Neural progenitor cell (in vitro differentiated cells): ENCODE measurements at regions not wholly inside any gene's neighbourhood (a gene's known extent, or its start where the extent isn't known, plus 50 kb on each side); places are given as distances from the start of the nearest gene placed in this dataset.

ENCODE experiments used
- DNase-seq: peaks from one replicate; pipeline ENCODE4 v3.0.0-alpha.2; 2016; ENCODE audit warnings: low spot score
- H2AFZ ChIP-seq: fragments of 200-600 bp; sonication (generic); replicated peaks from 2 replicates; pipeline ENCODE4 v1.6.1; 2016; ENCODE audit warnings: antibody characterized with exemption
- H3F3A ChIP-seq: fragments of 200-600 bp; sonication (generic); 2 replicates; pipeline ENCODE4 v1.6.1; 2016; ENCODE audit warnings: antibody characterized with exemption, low read depth
- H3K27ac ChIP-seq: fragments of 200-600 bp; sonication (generic); 2 replicates; pipeline ENCODE4 v1.5.1; 2016; ENCODE audit warnings: mild to moderate bottlenecking
- H3K27me3 ChIP-seq: fragments of 200-600 bp; sonication (generic); 2 replicates; pipeline ENCODE4 v1.6.1; 2016; ENCODE audit warnings: mild to moderate bottlenecking, moderate library complexity
- H3K36me3 ChIP-seq: fragments of 200-600 bp; sonication (generic); 2 replicates; pipeline ENCODE4 v1.5.1; 2016
- H3K4me1 ChIP-seq: fragments of 200-600 bp; sonication (generic); 2 replicates; pipeline ENCODE4 v1.6.1; 2016; ENCODE audit warnings: mixed run types
- H3K4me2 ChIP-seq: fragments of 200-600 bp; sonication (generic); 2 replicates; pipeline ENCODE4 v1.6.1; 2016
- H3K4me3 ChIP-seq: fragments of 200-600 bp; sonication (generic); 2 replicates; pipeline ENCODE4 v1.5.1; 2016
- H3K79me2 ChIP-seq: fragments of 200-600 bp; sonication (generic); 2 replicates; pipeline ENCODE4 v1.6.1; 2016; ENCODE audit warnings: low read depth
- H3K9ac ChIP-seq: fragments of 200-600 bp; sonication (generic); 2 replicates; pipeline ENCODE4 v1.6.1; 2016
- H3K9me3 ChIP-seq: fragments of 200-600 bp; sonication (generic); 2 replicates; pipeline ENCODE4 v1.5.1; 2016; ENCODE audit warnings: low read depth
- H4K20me1 ChIP-seq: fragments of 200-600 bp; sonication (generic); 2 replicates; pipeline ENCODE4 v1.6.1; 2016; ENCODE audit warnings: low read depth
- H3K27ac Mint-ChIP-seq: 3 replicates; pipeline ENCODE4 v1.8.0; 2021; ENCODE audit warnings: mixed read lengths
- H3K27me3 Mint-ChIP-seq: 2 replicates; pipeline ENCODE4 v1.8.0; 2022; ENCODE audit warnings: low read depth, mild to moderate bottlenecking, inconsistent platforms, moderate library complexity, mixed read lengths; ENCODE audit not compliant: insufficient read depth
- H3K36me3 Mint-ChIP-seq: 3 replicates; pipeline ENCODE4 v1.8.0; 2021; ENCODE audit warnings: mixed read lengths
- H3K4me1 Mint-ChIP-seq: 3 replicates; pipeline ENCODE4 v1.8.0; 2021; ENCODE audit warnings: mixed read lengths
- H3K4me3 Mint-ChIP-seq: 3 replicates; pipeline ENCODE4 v1.8.0; 2021; ENCODE audit warnings: mild to moderate bottlenecking, moderate library complexity, mixed read lengths
- H3K9me3 Mint-ChIP-seq: 3 replicates; pipeline ENCODE4 v1.8.0; 2020; ENCODE audit warnings: mixed read lengths
- EZH2 ChIP-seq: fragments of 200-600 bp; sonication (generic); IDR thresholded peaks from 2 replicates; pipeline ENCODE4 v1.6.1; 2017; ENCODE audit warnings: antibody characterized with exemption, mild to moderate bottlenecking, moderate library complexity
- EZH2phosphoT487 ChIP-seq: fragments of 200-600 bp; sonication (generic); IDR thresholded peaks from 2 replicates; pipeline ENCODE4 v1.6.1; 2017; ENCODE audit warnings: antibody characterized with exemption
- TF ChIP-seq, protein P1 (sequence below): fragments of 200-600 bp; sonication (generic); IDR thresholded peaks from 2 replicates; pipeline ENCODE4 v1.5.1; 2017; ENCODE audit warnings: antibody characterized with exemption, mild to moderate bottlenecking

DNA sequence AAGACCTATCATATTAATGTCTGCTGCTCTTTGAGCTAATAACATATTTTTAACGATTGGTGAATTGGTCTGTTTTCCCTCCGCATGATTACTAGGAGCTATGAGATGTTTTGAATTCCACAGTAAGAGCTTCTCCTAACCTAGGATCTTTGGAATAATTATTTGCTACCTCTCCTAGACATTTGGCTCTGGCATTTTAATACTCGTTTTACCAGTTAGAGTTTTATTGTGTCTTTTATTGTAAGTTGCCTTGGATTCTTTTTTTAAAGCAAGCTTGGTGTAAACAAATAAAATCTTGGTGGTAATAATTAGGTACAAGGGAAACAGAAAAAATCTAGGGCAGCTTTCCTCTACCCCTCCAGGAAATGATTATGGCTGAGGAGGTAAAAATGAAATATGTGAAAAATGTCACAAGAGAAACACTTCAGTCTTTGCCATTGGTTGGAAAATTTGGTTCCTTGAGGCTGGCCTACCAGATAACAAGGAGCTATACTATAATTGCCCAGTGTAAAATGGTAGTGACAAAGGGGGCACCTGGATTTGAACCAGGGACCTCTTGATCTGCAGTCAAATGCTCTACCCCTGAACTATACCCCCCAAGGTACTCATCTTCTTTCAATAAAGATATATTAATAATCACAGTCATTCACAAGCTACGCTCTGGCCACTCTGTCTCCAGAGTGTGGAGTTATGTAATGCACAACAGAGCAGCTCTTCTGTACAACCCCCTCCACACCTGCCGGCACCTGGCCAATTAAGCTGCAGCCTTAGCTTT lies 85.4 kb downstream of the ZNF777 start:
- H3K9me3 Mint-ChIP-seq = peaks cover 19% of the 10 kb centered on the region
- TF ChIP-seq, protein P1, sequence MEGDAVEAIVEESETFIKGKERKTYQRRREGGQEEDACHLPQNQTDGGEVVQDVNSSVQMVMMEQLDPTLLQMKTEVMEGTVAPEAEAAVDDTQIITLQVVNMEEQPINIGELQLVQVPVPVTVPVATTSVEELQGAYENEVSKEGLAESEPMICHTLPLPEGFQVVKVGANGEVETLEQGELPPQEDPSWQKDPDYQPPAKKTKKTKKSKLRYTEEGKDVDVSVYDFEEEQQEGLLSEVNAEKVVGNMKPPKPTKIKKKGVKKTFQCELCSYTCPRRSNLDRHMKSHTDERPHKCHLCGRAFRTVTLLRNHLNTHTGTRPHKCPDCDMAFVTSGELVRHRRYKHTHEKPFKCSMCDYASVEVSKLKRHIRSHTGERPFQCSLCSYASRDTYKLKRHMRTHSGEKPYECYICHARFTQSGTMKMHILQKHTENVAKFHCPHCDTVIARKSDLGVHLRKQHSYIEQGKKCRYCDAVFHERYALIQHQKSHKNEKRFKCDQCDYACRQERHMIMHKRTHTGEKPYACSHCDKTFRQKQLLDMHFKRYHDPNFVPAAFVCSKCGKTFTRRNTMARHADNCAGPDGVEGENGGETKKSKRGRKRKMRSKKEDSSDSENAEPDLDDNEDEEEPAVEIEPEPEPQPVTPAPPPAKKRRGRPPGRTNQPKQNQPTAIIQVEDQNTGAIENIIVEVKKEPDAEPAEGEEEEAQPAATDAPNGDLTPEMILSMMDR = no peak
- TF ChIP-seq EZH2 = no peak
- no peak for TF ChIP-seq EZH2phosphoT487
- H3K27me3 Mint-ChIP-seq = peaks cover 2% of the 10 kb centered on the region

DNA sequence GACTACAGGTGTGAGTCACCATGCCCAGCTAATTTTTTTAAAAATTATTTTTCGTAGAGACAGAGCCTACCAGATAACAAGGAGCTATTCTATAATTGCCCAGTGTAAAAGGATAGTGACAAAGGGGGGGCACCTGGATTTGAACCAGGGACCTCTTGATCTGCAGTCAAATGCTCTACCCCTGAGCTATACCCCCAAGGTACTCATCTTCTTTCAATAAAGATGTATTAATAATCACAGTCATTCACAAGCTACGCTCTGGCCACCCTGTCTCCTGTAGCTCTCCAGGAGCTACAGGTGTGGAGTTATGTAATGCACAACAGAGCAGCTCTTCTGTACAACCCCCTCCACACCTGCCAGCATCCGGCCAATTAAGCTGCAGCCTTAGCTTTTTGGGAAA lies 83.5 kb downstream of the ZNF777 start:
- no peak overlapping the region for H3K27ac ChIP-seq
- peaks cover 18% of the 10 kb centered on the region for H3K9me3 Mint-ChIP-seq
- H3K4me3 Mint-ChIP-seq = no peak overlapping the region
- no peaks in the 10 kb centered on the region for H3K79me2 ChIP-seq
- H3K9ac ChIP-seq = no peak overlapping the region
- H3K27ac Mint-ChIP-seq = no peak overlapping the region
- H3F3A ChIP-seq = no peaks in the 10 kb centered on the region
- TF ChIP-seq EZH2phosphoT487 (no peak), EZH2 (no peak)
- TF ChIP-seq, protein P1 = no peak
- H2AFZ ChIP-seq = no peak overlapping the region
- H3K4me1 ChIP-seq = no peaks in the 10 kb centered on the region
- H3K4me3 ChIP-seq = no peak overlapping the region
- DNase-seq = no peak
- H3K36me3 ChIP-seq = no peaks in the 10 kb centered on the region
- no peak overlapping the region for H3K4me2 ChIP-seq
- no peaks in the 10 kb centered on the region for H3K27me3 Mint-ChIP-seq
- H3K27me3 ChIP-seq = no peaks in the 10 kb centered on the region
- H3K9me3 ChIP-seq = peaks cover 5% of the 10 kb centered on the region
- no peaks in the 10 kb centered on the region for H4K20me1 ChIP-seq
- no peaks in the 10 kb centered on the region for H3K36me3 Mint-ChIP-seq
- no peaks in the 10 kb centered on the region for H3K4me1 Mint-ChIP-seq

More for the DNA sequence above, 85.4 kb downstream of the ZNF777 start:
- DNase-seq = no peak
- no peaks in the 10 kb centered on the region for H3F3A ChIP-seq
- Mint-ChIP-seq H3K27ac (no peak overlapping the region), H3K4me3 (no peak overlapping the region), H3K4me1 (no peaks in the 10 kb centered on the region), H3K36me3 (no peaks in the 10 kb centered on the region)
- H3K9ac ChIP-seq = no peak overlapping the region
- no peak overlapping the region for H3K4me2 ChIP-seq
- H3K27me3 ChIP-seq = no peaks in the 10 kb centered on the region
- H3K4me3 ChIP-seq = no peak overlapping the region
- no peaks in the 10 kb centered on the region for H4K20me1 ChIP-seq
- no peak overlapping the region for H3K27ac ChIP-seq
- H2AFZ ChIP-seq = no peak overlapping the region
- no peaks in the 10 kb centered on the region for H3K36me3 ChIP-seq
- H3K79me2 ChIP-seq = no peaks in the 10 kb centered on the region
- peaks cover 5% of the 10 kb centered on the region for H3K9me3 ChIP-seq
- no peaks in the 10 kb centered on the region for H3K4me1 ChIP-seq

DNA sequence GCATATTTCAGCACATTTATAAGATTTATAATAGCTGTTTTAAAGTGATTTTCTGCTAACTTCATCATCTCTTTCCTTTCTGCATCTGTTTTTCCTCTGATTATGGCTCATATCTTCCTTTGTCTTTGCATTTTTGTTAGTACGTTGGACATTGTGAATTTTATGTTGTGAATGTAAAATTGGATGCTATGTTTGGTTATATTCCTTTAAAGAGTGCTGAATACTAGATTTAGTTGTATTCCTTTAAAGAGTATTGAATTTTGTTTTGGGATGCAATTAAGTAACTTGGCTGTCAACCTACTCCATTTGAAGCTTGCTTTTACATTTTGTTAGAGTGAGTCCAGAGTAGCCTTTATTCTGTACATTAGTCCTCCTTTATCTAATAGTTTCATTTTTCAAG lies 81.2 kb downstream of the ZNF777 start:
- Histone ChIP-seq H3K4me3 (no peak overlapping the region), H3K9ac (no peak overlapping the region), H3K27me3 (no peaks in the 10 kb centered on the region), H3K36me3 (no peaks in the 10 kb centered on the region), H3K4me1 (no peaks in the 10 kb centered on the region), H3K79me2 (no peaks in the 10 kb centered on the region), H3K9me3 (peaks cover 5% of the 10 kb centered on the region), H2AFZ (no peak overlapping the region), H3F3A (no peaks in the 10 kb centered on the region), H3K27ac (no peak overlapping the region), H3K4me2 (no peak overlapping the region), H4K20me1 (no peaks in the 10 kb centered on the region)
- H3K4me3 Mint-ChIP-seq = no peak overlapping the region
- DNase-seq = no peak
- H3K4me1 Mint-ChIP-seq = no peaks in the 10 kb centered on the region
- peaks cover 9% of the 10 kb centered on the region for H3K9me3 Mint-ChIP-seq
- TF ChIP-seq EZH2phosphoT487 = no peak
- TF ChIP-seq, protein P1 = no peak
- no peak for TF ChIP-seq EZH2
- no peaks in the 10 kb centered on the region for H3K27me3 Mint-ChIP-seq
- H3K27ac Mint-ChIP-seq = no peak overlapping the region
- H3K36me3 Mint-ChIP-seq = no peaks in the 10 kb centered on the region
